Embryonic facial prominence (tissue), 1 donor: ENCODE measurements at regions not wholly inside any gene's neighbourhood (a gene's known extent, or its start where the extent isn't known, plus 50 kb on each side); places are given as distances from the start of the nearest gene placed in this dataset.

Experiments
- DNase-seq: peaks from one replicate; pipeline ENCODE4 v3.0.0-alpha.2; 2016; ENCODE audit errors: extremely low spot score

DNA sequence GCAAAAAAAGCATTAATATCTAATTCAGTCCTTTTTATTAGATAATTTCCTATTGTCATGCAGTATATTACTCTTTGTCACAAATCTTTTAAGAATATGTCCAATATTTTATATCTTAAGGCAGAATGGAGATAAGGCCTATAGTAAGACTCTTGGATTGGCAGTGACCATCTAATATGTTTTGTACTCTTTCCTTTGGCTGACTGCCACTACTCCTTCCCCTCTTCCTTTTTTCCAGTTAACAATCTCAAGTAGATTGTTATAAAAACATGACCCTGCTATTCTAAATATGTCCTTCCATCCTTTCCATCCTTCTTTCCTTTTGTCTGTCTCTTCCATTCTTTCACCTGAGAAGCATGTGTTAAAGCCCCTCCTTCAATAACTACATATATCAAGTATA, 92.8 kb upstream of the TMEM168 start:
- DNase-seq, result no peak

DNA sequence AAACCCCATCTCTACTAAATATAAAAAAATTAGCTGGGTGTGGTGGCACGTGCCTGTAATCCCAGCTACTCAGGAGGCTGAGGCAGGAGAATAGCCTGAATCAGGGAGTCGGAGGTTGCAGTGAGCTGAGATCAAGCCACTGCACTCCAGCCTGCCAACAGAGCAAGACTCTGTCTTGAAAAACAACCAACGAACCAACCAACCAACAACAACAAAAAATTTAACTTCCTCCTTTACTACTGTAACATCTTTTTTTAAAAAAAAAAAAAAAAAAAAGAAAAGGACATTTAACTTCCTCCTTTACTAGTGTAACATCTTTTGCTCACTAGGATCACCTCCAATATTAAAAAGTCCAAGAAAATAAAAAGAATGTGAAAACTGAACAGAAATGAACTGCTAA, 92.3 kb upstream of the TMEM168 start:
- DNase-seq, result no peak

DNA sequence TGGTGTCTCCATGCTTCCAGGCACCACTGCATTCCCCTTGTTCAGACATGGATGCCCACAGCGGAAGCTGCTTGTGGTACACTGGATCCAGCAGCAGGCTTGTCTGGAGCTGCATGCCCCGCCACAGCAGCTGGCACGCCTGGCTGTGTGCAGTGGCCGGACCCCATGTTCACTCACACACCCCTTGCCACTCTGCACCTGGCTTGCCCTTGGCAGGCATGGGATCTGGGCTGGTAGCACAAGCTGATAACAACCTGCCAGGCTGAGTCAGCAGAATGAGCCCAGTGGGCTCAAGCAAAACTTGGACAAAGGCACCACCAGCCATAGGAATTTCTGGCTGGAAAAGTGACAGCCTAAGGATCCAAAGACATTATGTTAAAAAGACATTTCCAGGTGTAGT, 91.8 kb upstream of the TMEM168 start:
- no peak for DNase-seq

GRCh38 chr7:112880818-112881418, 90.7 kb upstream of the TMEM168 start:
- no peak for DNase-seq

DNA sequence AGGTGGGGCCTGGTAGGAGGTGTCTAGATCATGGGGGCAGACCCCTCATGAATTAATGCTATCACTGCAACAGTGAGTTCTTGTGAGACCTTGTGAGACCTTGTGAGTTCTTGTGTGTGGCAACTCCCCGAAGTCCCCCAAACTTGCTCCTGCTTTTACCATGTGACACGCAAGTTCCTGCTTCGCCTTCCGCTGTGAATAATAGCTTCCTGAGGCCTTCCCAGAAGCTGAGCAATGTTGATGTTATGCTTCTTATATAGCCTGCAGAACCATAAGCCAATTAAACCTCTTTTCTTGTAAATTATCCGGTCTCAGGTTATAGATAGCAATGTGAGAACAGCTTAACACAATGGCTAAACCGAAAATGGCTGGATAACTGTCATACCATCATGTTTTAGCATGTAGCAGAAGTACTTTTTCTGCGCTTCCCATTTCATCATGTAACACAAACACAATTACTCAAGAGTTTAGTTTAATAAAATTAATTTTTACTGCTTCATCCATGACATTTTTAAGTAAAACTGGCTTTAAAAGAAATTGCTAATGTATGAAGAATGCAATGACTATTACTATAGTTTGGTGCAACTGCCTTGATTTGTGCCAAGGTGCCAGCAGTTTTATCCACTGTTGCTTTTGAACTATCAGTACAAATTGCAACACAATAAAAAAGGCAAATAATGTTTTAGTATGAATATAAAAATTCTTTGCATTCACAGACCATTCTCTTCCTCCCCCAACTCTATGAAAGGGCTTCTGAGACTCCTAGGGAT, 87.7 kb upstream of the TMEM168 start:
- DNase-seq, result no peak

- no peak for DNase-seq
These were observed 86.7 kb upstream of the TMEM168 start for GRCh38 chr7:112876877-112877276.

DNA sequence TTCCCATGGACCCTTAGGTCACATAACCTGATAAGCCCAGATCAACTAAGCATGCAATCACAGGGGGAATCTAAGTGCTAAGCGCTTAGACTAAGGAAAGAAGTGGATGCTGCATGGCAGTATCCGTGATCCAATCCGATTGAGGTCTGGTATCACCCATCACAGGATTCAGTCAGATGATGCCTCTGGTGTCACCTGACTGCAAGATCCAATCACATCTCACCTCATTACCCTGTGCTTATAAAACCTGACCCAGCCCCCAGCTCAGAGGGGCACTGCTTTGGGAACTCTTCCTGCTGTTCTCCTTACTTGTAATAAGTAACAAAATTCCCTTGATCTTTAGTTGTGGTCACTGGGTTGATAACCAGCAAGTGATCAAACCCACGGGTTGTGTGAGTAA, 84.7 kb upstream of the TMEM168 start:
- no peak for DNase-seq

DNA sequence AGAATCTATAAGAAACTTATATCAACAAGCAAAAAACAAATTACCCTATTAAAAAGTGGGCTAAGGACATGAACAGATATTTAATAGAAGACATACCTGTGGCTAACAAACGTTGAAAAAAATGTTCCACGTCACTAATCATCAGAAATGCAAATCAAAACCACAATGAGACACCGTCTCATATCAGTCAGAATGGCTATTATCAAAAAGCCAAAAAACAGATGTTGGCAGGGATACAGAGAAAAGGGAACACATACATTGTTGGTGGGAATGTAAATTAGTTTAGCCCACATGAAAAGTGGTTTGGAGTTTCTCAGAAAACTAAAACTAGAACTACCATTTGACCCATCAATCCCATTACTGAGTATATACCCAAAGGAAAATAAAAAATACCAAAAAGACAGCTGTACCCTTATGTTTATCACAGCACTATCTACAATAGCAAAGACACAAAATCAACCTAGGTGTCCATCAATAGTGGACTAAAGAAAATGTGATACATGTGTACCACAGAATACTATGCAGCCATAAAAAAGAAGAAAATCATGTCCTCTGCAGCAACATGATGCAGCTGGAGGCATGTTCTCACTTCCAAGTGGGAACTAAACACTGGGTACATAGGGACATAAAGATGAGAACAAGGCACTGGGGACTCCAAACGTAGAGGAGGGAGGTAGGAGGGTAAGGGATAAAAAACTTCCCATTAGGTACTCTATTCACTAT, 83.8 kb upstream of the TMEM168 start:
- DNase-seq, result no peak

DNA sequence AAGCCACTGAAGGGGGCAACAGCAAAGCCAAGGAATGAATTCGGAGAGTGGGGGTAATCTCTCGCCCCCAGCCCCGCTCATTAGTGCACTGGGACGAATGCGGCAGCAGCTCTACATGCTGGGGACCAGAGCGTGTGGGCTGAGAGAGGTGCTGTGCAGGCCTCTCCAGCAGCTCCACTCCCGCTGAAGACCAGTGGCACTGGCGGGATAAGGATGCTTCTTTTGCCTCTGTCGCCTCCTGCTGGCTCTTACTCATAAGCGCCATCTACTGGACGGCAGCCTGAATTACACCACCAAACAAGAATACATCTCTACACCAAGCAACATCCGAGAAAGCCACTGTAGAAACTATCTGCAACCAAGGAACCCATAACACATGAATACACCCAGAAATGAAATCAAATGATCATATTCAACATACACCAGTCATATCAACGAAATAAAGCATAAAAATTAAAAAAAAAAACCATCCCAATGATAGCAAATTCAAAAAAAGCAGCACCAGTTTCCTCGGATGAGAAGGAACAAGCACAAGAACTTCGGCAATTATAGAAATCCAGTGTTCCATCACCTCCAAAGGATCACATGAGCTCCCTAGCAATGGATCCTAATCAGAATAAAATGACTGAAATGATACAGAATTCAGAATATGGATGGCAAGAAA, 79.0 kb upstream of the TMEM168 start:
- no peak for DNase-seq

DNA sequence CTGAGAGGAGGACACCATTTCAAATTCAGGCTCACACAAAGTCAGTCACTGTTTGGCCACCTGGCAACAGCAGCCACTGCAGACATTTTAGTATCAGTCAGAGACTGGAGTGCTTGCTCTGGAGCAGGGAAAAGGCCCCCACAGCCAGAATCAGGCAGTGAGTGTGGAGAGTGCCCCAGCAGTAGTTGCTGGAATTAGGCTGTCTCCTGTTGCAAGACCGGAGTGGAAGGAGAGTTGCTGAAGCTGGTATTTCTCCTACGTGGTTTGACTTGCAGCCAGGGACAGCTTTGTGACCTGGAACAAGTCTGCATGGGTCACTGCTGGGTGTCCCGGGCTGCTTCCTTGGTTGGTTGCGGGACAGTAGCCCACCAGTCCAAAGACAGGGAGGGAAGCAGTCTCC, 78.4 kb upstream of the TMEM168 start:
- DNase-seq, result no peak

DNA sequence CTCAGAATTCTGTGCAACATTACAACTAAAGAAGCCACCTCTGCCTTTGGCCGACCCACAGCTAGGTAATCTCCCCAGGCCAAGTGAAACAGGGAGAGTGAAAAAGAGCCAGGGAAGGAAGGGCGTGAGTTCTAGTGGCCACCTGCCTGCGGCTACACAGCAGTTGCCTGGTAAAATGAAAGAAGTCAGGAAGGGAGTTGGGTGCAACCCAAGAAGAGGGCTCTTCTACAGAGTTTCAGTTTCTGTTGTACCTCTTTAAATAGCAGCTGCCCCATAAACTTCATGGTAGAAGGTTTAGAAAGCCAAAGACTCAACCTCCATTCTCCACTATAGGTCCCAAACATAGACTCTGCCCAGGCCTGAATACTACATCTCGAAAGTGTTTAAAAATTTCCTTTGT, 76.2 kb upstream of the TMEM168 start:
- no peak for DNase-seq

- no peak for DNase-seq
These were observed 74.2 kb upstream of the TMEM168 start for GRCh38 chr7:112864380-112864779.

DNA sequence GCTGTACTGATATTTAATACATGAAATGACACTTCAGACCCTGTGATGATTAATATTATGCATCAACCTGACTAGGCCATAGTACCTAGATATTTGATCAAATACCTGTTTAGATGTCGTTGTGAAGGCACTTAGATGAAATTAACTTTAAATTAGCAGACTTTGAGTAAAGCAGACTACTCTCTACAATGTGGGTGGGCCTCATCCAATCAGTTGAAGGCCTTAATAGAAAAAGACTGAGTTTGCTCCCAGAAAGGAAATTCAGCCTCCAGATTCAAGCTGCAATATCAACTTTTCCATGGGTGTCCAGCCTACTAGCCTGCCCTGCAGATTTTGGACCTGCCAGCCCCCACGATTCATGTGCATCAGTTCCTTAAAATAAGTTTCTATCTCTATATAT, 68.6 kb upstream of the TMEM168 start:
- no peak for DNase-seq

DNA sequence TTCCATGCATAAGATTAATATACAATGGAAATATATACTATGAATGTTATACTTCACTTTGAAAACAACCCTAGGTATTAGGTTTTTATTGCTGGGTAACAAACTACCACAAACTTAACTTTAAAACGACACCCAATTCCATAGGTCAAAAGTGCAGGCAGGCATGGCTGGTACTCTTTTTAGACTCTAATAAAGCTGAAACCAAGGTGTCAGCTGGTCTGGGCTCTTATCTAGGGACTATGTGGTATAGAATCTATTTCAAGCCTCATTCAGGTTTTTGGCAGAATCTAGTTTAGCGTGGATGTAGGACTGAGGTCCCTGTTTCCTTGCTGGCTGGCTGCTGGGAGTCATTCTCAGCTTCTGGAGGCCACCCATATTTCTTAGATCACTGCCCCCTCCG, 65.0 kb upstream of the TMEM168 start:
- DNase-seq, result no peak

- DNase-seq, result no peak
These were observed 64.0 kb upstream of the TMEM168 start for GRCh38 chr7:112854169-112854568.

GRCh38 chr7:112853422-112853821, 63.2 kb upstream of the TMEM168 start:
- DNase-seq, result no peak

DNA sequence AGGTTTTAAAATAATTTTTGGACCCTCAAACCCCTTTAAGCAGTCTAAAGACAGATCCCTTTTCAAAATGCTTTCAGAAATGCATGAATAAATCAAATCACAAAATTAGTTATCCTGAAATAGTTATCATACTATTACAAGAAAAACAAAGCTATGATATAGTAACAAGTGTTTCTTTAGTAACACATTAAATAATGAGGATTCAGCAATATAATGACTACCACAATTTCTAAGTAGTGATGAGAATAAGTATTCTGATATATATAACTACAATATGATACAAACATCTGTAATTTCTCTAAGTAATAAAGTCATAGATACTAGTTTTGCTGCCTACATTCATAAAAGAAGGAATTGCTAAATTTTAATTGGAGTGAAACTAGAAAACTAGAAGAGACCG, 53.0 kb upstream of the TMEM168 start:
- DNase-seq, result no peak
